WERI-Rb-1 (cell line): ENCODE measurements at regions not wholly inside any gene's neighbourhood (a gene's known extent, or its start where the extent isn't known, plus 50 kb on each side); places are given as distances from the start of the nearest gene placed in this dataset.

Source experiments
- DNase-seq: peaks from one replicate; pipeline ENCODE4 v3.0.0-alpha.2; 2020
- H3K27ac ChIP-seq: fragments of 250-450 bp; sonication (Bioruptor Pico); 2 replicates; pipeline ENCODE4 v1.5.1; 2020; ENCODE audit warnings: mild to moderate bottlenecking, moderate library complexity
- H3K27me3 ChIP-seq: fragments of 250-450 bp; sonication (Bioruptor Pico); 2 replicates; pipeline ENCODE4 v1.5.1; 2021; ENCODE audit warnings: mild to moderate bottlenecking, low read depth, moderate library complexity; ENCODE audit not compliant: insufficient read depth, severe bottlenecking
- H3K36me3 ChIP-seq: fragments of 250-450 bp; sonication (Bioruptor Pico); 2 replicates; pipeline ENCODE4 v1.5.1; 2020; ENCODE audit warnings: mild to moderate bottlenecking, moderate library complexity
- H3K4me3 ChIP-seq: 2 replicates; pipeline ENCODE4 v1.5.1; 2011; ENCODE audit warnings: low read depth, mild to moderate bottlenecking, control low read depth, low read length
- H3K9me3 ChIP-seq: fragments of 250-450 bp; sonication (Bioruptor Pico); 2 replicates; pipeline ENCODE4 v1.5.1; 2021; ENCODE audit warnings: mild to moderate bottlenecking, moderate library complexity; ENCODE audit not compliant: severe bottlenecking
- TF ChIP-seq, protein P1 (sequence below): IDR thresholded peaks from 2 replicates; pipeline ENCODE4 v1.5.1; 2011; ENCODE audit warnings: low read depth, mild to moderate bottlenecking, control low read depth, inconsistent platforms, low read length

DNA sequence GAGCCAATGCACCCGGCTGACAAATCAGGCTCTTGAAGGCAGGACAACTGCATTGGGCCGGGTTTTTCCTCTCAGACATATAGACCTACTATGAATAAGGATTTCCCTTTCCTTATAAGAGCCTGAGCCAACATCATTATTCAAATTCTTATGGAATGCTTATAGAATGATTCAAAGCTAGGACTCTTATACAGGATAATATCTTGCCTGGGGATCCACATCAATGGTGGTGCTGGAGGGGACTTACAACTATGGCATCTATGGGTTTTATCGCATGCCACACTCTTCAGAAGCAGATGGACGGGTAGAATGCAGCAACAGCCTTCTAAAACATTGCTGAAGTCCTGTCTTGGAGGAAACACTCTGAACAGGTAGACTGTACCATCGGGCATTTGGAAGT, 296.8 kb upstream of the KYNU start:
- TF ChIP-seq, protein P1, sequence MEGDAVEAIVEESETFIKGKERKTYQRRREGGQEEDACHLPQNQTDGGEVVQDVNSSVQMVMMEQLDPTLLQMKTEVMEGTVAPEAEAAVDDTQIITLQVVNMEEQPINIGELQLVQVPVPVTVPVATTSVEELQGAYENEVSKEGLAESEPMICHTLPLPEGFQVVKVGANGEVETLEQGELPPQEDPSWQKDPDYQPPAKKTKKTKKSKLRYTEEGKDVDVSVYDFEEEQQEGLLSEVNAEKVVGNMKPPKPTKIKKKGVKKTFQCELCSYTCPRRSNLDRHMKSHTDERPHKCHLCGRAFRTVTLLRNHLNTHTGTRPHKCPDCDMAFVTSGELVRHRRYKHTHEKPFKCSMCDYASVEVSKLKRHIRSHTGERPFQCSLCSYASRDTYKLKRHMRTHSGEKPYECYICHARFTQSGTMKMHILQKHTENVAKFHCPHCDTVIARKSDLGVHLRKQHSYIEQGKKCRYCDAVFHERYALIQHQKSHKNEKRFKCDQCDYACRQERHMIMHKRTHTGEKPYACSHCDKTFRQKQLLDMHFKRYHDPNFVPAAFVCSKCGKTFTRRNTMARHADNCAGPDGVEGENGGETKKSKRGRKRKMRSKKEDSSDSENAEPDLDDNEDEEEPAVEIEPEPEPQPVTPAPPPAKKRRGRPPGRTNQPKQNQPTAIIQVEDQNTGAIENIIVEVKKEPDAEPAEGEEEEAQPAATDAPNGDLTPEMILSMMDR, result no peak
- no peak for DNase-seq
- H3K27ac ChIP-seq, result no peak overlapping the region

DNA sequence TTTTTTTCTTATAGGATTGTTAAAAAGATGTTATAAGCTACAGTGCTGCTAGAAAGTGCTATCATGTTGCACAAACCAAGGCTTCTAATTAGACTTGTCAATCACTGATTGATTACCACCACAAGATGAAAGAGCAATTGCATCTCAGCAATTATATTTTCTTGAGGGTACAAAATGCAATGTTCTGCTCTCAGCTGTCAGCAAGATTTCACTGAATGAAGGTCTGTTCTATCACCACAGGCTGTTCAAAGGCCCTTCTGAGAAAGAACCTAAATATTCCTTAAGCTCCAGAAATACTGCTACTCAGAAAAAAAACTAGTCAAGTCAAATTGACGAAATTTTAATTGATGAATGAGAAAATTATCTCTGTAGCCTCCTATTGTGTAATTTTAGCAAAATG, 301.9 kb upstream of the KYNU start:
- Histone ChIP-seq H3K27ac (no peak overlapping the region), H3K36me3 (no peaks in the 10 kb centered on the region), H3K9me3 (no peaks in the 10 kb centered on the region), H3K4me3 (no peak overlapping the region), H3K27me3 (no peaks in the 10 kb centered on the region)
- TF ChIP-seq, protein P1, result no peak
- no peak for DNase-seq

More for the DNA sequence above, 296.8 kb upstream of the KYNU start:
- H3K9me3 ChIP-seq, result no peaks in the 10 kb centered on the region
- no peaks in the 10 kb centered on the region for H3K36me3 ChIP-seq
- H3K4me3 ChIP-seq, result no peak overlapping the region
- H3K27me3 ChIP-seq, result no peaks in the 10 kb centered on the region

DNA sequence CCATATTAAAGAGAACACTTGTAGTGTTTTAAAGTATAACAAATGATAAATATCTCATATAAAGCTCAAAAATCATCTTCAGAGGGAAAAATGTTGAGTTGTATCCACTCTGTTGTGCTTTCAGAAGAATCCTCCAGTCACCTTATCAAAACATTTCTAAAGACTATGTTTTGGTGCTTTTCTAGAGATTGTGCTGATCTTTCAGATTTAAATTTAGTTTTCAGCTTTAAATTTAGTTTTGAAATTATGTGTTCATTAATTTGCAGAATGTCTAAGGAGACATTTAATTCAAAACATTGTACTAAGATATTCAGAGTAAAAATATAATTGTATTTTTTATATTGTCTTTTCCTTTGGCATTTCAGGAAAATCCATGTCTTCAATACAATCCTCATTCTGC, 303.1 kb upstream of the KYNU start:
- no peaks in the 10 kb centered on the region for H3K27me3 ChIP-seq
- H3K27ac ChIP-seq, result no peak overlapping the region
- no peak for DNase-seq
- no peak overlapping the region for H3K4me3 ChIP-seq
- TF ChIP-seq, protein P1, result no peak
- H3K9me3 ChIP-seq, result no peaks in the 10 kb centered on the region
- no peaks in the 10 kb centered on the region for H3K36me3 ChIP-seq

DNA sequence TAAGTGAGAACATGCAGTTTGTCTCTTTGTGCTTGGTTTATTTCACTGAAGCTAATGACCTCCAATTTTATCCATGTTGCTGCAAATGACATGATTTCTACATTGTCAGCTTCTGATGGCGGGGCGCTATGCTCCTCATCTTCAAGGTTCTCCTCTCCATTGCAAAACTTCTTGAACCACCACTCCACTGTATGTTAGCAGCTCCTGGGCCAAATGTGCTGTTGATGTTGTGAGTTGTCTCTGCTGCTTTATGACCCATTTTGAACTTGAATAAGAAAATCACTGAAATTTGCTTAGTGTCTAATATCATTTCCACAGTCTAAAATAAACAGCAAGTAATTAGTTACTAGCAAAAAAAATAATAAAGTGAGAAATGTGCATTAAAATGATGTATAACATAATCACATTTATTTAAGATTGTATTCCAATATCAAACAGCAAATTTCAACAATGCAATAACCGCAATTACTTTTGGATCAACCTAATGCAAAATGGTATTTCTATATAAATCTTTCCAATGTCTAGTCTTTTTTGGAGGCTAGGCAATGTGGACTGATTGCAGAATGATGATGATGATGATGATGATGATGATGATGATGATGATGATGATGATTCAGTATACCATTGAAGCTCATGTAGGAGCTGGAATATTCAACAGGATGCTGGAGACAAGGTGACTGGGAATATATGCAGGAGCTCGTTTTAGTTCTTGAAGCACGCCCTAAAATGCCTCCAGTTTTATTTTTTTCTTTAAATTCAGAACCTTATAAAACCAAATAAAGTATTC, 304.9 kb upstream of the KYNU start:
- no peak for DNase-seq
- Histone ChIP-seq H3K9me3 (no peaks in the 10 kb centered on the region), H3K27ac (no peak overlapping the region), H3K27me3 (no peaks in the 10 kb centered on the region), H3K36me3 (no peaks in the 10 kb centered on the region), H3K4me3 (no peak overlapping the region)
- TF ChIP-seq, protein P1, result no peak

DNA sequence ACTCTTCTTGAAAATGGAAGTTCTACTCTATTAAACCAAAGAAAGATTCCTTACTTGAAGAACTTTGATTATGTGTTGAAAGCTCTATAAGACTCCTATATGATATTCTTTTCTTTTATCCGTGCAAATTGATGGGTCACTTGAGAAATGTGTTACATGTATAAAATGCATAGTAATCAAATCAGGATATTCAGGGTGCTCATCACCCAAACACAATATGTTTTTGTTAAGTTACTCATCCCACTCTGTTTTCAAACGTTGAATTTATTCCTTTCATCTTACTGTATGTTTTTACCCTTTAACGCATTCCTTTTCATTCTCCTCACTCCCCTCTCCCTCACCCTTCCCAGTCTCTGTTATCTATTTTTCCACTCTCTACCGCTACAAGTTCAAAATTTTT, 305.5 kb upstream of the KYNU start:
- Histone ChIP-seq H3K36me3 (no peaks in the 10 kb centered on the region), H3K27me3 (no peaks in the 10 kb centered on the region), H3K4me3 (no peak overlapping the region), H3K9me3 (no peaks in the 10 kb centered on the region), H3K27ac (no peak overlapping the region)
- TF ChIP-seq, protein P1, result no peak
- no peak for DNase-seq

DNA sequence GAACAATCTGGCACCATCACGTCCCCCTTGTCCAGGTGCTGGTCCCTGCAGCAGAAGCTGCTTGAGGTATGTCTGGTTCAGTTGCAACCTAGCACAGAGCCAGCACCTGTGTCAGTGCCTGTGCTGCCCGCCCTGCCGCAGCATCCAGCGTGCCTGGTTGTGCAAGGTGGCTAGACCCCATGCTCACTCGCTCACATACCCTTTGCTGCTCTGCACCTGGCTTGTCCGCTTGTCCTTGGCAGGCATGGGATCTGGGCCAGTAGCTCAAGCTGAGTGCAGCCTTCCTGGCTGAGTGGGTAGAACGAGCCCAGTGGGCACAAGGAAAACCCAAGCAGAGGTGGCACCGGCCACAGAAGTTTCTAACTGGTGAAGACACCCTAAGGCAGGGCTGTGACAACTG, 314.6 kb upstream of the KYNU start:
- H3K9me3 ChIP-seq, result no peaks in the 10 kb centered on the region
- no peak for DNase-seq
- TF ChIP-seq, protein P1, result no peak
- H3K27ac ChIP-seq, result no peak overlapping the region
- no peak overlapping the region for H3K4me3 ChIP-seq
- no peaks in the 10 kb centered on the region for H3K27me3 ChIP-seq
- no peaks in the 10 kb centered on the region for H3K36me3 ChIP-seq
